Epithelial cell of proximal tubule (primary cell): ENCODE measurements at regions not wholly inside any gene's neighbourhood (a gene's known extent, or its start where the extent isn't known, plus 50 kb on each side); places are given as distances from the start of the nearest gene placed in this dataset.

Source experiments
- DNase-seq: peaks from one replicate; pipeline ENCODE4 v3.0.0-alpha.2; 2011; ENCODE audit warnings: low read depth
- H3K4me3 ChIP-seq: 2 replicates; pipeline ENCODE4 v1.5.1; 2011; ENCODE audit warnings: low read depth, mild to moderate bottlenecking, low read length
- CTCF ChIP-seq: conservative IDR thresholded peaks from 2 replicates; pipeline ENCODE4 v1.5.1; 2012; ENCODE audit warnings: low read depth, mild to moderate bottlenecking, low read length

- no peak overlapping the region for H3K4me3 ChIP-seq
- no peak for TF ChIP-seq CTCF
- no peak for DNase-seq
Measured at GRCh38 chr3:78176869-78177268, 1137.0 kb downstream of the ROBO2 start.

- H3K4me3 ChIP-seq, result no peak overlapping the region
- no peak for TF ChIP-seq CTCF
- DNase-seq, result no peak
Measured at GRCh38 chr3:78177780-78178179, 1137.9 kb downstream of the ROBO2 start.

- TF ChIP-seq CTCF, result no peak
- H3K4me3 ChIP-seq, result no peak overlapping the region
- DNase-seq, result no peak
Measured at GRCh38 chr3:78178209-78178608, 1138.3 kb downstream of the ROBO2 start.

GRCh38 chr3:78178740-78179363 lies 1139.0 kb downstream of the ROBO2 start:
- TF ChIP-seq CTCF, result no peak
- no peak for DNase-seq
- no peak overlapping the region for H3K4me3 ChIP-seq

GRCh38 chr3:78183906-78184599 lies 1144.2 kb downstream of the ROBO2 start:
- no peak for DNase-seq
- no peak for TF ChIP-seq CTCF
- no peak overlapping the region for H3K4me3 ChIP-seq

GRCh38 chr3:78186404-78186803 lies 1146.5 kb downstream of the ROBO2 start:
- no peak for TF ChIP-seq CTCF
- no peak overlapping the region for H3K4me3 ChIP-seq
- no peak for DNase-seq

GRCh38 chr3:78201091-78201490 lies 1161.2 kb downstream of the ROBO2 start:
- no peak for DNase-seq
- no peak for TF ChIP-seq CTCF

More at GRCh38 chr3:78201091-78201490, 1161.2 kb downstream of the ROBO2 start:
- H3K4me3 ChIP-seq, result no peak overlapping the region
